ENCODE measurements at regions not wholly inside any gene's neighbourhood (a gene's known extent, or its start where the extent isn't known, plus 50 kb on each side); places are given as distances from the start of the nearest gene placed in this dataset.
"Not testable (repeated sequence)": the region's sequence is repeated elsewhere in the genome, so short reads cannot be mapped to it uniquely, and the experiment has no call there.

GRCh38 chr5:156076912-156077311 is 250.1 kb upstream of the SGCD start:
- ATAC-seq: no peak
- TF ChIP-seq, protein P1, sequence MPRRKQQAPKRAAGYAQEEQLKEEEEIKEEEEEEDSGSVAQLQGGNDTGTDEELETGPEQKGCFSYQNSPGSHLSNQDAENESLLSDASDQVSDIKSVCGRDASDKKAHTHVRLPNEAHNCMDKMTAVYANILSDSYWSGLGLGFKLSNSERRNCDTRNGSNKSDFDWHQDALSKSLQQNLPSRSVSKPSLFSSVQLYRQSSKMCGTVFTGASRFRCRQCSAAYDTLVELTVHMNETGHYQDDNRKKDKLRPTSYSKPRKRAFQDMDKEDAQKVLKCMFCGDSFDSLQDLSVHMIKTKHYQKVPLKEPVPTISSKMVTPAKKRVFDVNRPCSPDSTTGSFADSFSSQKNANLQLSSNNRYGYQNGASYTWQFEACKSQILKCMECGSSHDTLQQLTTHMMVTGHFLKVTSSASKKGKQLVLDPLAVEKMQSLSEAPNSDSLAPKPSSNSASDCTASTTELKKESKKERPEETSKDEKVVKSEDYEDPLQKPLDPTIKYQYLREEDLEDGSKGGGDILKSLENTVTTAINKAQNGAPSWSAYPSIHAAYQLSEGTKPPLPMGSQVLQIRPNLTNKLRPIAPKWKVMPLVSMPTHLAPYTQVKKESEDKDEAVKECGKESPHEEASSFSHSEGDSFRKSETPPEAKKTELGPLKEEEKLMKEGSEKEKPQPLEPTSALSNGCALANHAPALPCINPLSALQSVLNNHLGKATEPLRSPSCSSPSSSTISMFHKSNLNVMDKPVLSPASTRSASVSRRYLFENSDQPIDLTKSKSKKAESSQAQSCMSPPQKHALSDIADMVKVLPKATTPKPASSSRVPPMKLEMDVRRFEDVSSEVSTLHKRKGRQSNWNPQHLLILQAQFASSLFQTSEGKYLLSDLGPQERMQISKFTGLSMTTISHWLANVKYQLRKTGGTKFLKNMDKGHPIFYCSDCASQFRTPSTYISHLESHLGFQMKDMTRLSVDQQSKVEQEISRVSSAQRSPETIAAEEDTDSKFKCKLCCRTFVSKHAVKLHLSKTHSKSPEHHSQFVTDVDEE (CRISPR knock-in tag; IDR thresholded peaks at IDR 0.05): no peak
- no peak for TF ChIP-seq PPARA (CRISPR knock-in tag; IDR thresholded peaks at IDR 0.05; ENCODE audit: borderline replicate concordance)
- TF ChIP-seq ZNF8 (CRISPR knock-in tag; IDR thresholded peaks at IDR 0.05): no peak
- TF ChIP-seq GLIS3 (CRISPR knock-in tag; IDR thresholded peaks at IDR 0.05): no peak
- no peak for TF ChIP-seq ZNF565 (CRISPR knock-in tag; conservative IDR thresholded peaks at IDR 0.05; ENCODE audit: low read depth)
- no peak for TF ChIP-seq ARNTL (CRISPR knock-in tag; IDR thresholded peaks at IDR 0.05; ENCODE audit: borderline replicate concordance, low read depth)
- TF ChIP-seq RARB (CRISPR knock-in tag; IDR thresholded peaks at IDR 0.05): no peak
- TF ChIP-seq, protein P2, sequence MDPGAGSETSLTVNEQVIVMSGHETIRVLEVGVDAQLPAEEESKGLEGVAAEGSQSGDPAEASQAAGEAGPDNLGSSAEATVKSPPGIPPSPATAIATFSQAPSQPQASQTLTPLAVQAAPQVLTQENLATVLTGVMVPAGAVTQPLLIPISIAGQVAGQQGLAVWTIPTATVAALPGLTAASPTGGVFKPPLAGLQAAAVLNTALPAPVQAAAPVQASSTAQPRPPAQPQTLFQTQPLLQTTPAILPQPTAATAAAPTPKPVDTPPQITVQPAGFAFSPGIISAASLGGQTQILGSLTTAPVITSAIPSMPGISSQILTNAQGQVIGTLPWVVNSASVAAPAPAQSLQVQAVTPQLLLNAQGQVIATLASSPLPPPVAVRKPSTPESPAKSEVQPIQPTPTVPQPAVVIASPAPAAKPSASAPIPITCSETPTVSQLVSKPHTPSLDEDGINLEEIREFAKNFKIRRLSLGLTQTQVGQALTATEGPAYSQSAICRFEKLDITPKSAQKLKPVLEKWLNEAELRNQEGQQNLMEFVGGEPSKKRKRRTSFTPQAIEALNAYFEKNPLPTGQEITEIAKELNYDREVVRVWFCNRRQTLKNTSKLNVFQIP (CRISPR knock-in tag; IDR thresholded peaks at IDR 0.05; ENCODE audit: borderline replicate concordance, low read depth): no peak
- no peak for TF ChIP-seq OSR1 (CRISPR knock-in tag; IDR thresholded peaks at IDR 0.05)
- no peak for TF ChIP-seq ISL1 (CRISPR knock-in tag; IDR thresholded peaks at IDR 0.05)
- TF ChIP-seq CREB5 (CRISPR knock-in tag; IDR thresholded peaks at IDR 0.05; ENCODE audit: low read depth): no peak
- TF ChIP-seq TOX (CRISPR knock-in tag; IDR thresholded peaks at IDR 0.05; ENCODE audit: borderline replicate concordance): no peak
- TF ChIP-seq, protein P3, sequence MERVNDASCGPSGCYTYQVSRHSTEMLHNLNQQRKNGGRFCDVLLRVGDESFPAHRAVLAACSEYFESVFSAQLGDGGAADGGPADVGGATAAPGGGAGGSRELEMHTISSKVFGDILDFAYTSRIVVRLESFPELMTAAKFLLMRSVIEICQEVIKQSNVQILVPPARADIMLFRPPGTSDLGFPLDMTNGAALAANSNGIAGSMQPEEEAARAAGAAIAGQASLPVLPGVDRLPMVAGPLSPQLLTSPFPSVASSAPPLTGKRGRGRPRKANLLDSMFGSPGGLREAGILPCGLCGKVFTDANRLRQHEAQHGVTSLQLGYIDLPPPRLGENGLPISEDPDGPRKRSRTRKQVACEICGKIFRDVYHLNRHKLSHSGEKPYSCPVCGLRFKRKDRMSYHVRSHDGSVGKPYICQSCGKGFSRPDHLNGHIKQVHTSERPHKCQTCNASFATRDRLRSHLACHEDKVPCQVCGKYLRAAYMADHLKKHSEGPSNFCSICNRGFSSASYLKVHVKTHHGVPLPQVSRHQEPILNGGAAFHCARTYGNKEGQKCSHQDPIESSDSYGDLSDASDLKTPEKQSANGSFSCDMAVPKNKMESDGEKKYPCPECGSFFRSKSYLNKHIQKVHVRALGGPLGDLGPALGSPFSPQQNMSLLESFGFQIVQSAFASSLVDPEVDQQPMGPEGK (CRISPR knock-in tag; IDR thresholded peaks at IDR 0.05; ENCODE audit: borderline replicate concordance): no peak

DNA sequence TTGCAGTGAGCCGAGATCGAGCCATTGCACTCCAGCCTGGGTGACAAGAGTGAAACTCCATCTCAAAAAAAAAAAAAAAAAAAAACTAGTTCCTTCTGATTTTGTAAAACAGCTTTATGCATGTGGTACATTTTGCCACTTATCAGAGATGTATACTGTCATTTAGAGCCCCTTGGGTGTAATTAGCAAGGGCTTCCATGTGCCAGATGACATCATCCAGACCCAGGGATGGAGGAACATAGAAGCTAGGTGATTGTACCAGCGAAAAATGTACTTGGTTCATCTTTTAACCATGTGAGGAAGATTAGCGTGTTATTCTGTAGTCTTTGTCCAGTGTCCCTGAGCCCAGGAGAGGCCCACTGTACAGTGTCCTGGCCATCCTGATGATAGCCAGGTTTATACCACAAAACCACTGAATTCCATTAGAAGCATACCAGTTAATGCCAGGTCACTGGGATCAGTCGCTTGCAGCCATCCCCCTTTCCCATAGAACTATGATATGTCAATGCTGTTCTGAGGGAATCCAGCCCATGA is 239.3 kb upstream of the SGCD start:
- no peak for ATAC-seq
- TF ChIP-seq ZFP3 (CRISPR knock-in tag; IDR thresholded peaks at IDR 0.05) (no peak), RARB (CRISPR knock-in tag; IDR thresholded peaks at IDR 0.05) (no peak), ZNF8 (CRISPR knock-in tag; IDR thresholded peaks at IDR 0.05) (no peak), ZNF565 (CRISPR knock-in tag; conservative IDR thresholded peaks at IDR 0.05; ENCODE audit: low read depth) (no peak), ESRRG (CRISPR knock-in tag; IDR thresholded peaks at IDR 0.05) (no peak), ARNTL (CRISPR knock-in tag; IDR thresholded peaks at IDR 0.05; ENCODE audit: borderline replicate concordance, low read depth) (no peak), GLIS3 (CRISPR knock-in tag; IDR thresholded peaks at IDR 0.05) (no peak), ZNF70 (CRISPR knock-in tag; IDR thresholded peaks at IDR 0.05) (no peak), TOX (CRISPR knock-in tag; IDR thresholded peaks at IDR 0.05; ENCODE audit: borderline replicate concordance) (no peak), ISL1 (CRISPR knock-in tag; IDR thresholded peaks at IDR 0.05) (no peak)
- TF ChIP-seq, protein P3 (CRISPR knock-in tag; IDR thresholded peaks at IDR 0.05; ENCODE audit: borderline replicate concordance): no peak
- TF ChIP-seq, protein P1 (CRISPR knock-in tag; IDR thresholded peaks at IDR 0.05): no peak
- TF ChIP-seq, protein P2 (CRISPR knock-in tag; IDR thresholded peaks at IDR 0.05; ENCODE audit: borderline replicate concordance, low read depth): no peak

DNA sequence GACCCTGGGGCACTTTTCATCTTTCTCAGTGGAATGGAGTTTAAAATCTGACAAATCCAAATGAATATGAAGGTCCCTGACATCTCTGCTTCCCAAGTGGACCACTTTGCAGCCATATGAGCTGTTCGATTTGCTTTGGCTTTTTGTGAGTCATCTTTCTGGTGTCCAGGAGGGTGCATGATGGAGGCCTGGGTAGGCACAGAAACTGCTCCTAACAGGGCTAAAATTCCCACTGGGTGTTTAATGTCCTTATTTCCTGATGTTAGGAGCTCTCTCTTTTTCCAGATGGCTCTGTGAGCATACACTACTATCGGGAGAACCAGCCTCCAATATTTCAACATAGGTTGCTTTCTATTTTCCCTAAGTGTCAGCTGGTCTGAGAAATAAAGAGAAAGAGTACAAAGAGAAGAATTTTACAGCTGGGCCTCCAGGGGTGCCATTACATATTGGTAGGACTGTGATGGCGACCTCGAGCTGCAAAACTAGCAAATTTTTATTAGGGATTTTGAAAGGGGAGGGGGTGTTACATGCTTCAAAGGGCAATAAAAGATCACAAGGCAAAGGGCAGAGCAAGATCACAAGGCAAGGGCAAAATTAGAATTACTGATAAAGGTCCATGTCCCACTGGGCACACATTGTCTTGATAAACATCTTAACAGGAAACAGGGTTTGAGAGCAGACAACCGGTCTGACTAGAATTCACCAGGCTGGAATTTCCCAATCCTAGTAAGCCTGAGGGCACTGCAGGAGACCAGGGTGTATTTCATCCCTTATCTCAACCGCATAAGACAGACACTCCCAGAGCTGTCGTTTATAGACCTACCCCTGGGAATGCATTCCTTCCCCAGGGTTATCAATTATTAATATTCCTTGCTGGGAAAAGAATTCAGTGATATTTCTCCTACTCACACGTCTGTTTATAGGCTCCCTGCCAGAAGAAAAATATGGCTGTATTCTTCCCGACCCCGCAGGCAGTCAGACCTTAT is 236.7 kb upstream of the SGCD start:
- ATAC-seq: not testable (repeated sequence)

Data from SK-N-SH treated with all-trans-retinoic acid at 6 μM for 48 hours (cell line).